H1 (cell line): ENCODE measurements at regions not wholly inside any gene's neighbourhood (a gene's known extent, or its start where the extent isn't known, plus 50 kb on each side); places are given as distances from the start of the nearest gene placed in this dataset.

Experiments used
- CTCF ChIA-PET: fragments of 300-600 bp; sonication (Branson Sonifier 250); formaldehyde crosslinking; loops from one replicate; lab custom pipeline; 2021; ENCODE audit not compliant: partially characterized antibody; lab: Charles Lee
- POLR2A ChIA-PET: fragments of 300-600 bp; sonication (Branson Sonifier 250); formaldehyde crosslinking; loops from one replicate; lab custom pipeline; 2021; ENCODE audit warnings: inconsistent platforms; ENCODE audit not compliant: partially characterized antibody; lab: Charles Lee
- DNase-seq, 2 experiments: peaks; one replicate each; pipeline versions ENCODE4 v3.0.0 to v3.0.0-alpha.2; 2010 to 2022; ENCODE audit warnings: low spot score in 2 of 2, low read depth in 1 of 2, mixed read lengths in 1 of 2
- FAIRE-seq: peaks from 2 replicates; lab custom pipeline; 2011; peaks lifted over from hg19 to GRCh38; lab: Jason Lieb, UNC
- H2AFZ ChIP-seq: 2 replicates; pipeline ENCODE4 v1.8.1; 2012; ENCODE audit warnings: low read length, inconsistent platforms
- H2AK5ac ChIP-seq: 2 replicates; pipeline ENCODE4 v1.6.1; 2013; ENCODE audit warnings: low read depth, low read length
- H2BK120ac ChIP-seq: replicated peaks from 2 replicates; pipeline ENCODE3; 2013; ENCODE audit warnings: low read depth, low read length, inconsistent platforms
- H2BK12ac ChIP-seq: 2 replicates; pipeline ENCODE4 v1.6.1; 2013; ENCODE audit warnings: low read depth, low read length
- H2BK15ac ChIP-seq: 2 replicates; pipeline ENCODE4 v1.6.1; 2013; ENCODE audit warnings: low read length
- H2BK20ac ChIP-seq: 2 replicates; pipeline ENCODE4 v1.6.1; 2013; ENCODE audit warnings: low read length
- H2BK5ac ChIP-seq: 2 replicates; pipeline ENCODE4 v1.6.1; 2013; ENCODE audit warnings: low read depth, low read length
- H3K14ac ChIP-seq: 2 replicates; pipeline ENCODE4 v1.6.1; 2013; ENCODE audit warnings: inconsistent platforms; ENCODE audit not compliant: insufficient read length
- H3K18ac ChIP-seq: 2 replicates; pipeline ENCODE4 v1.6.1; 2013; ENCODE audit warnings: low read length; ENCODE audit errors: extremely low read depth
- H3K23ac ChIP-seq: 2 replicates; pipeline ENCODE4 v1.6.1; 2013; ENCODE audit warnings: inconsistent platforms; ENCODE audit not compliant: insufficient read length
- H3K23me2 ChIP-seq: 2 replicates; pipeline ENCODE4 v1.6.1; 2013; ENCODE audit warnings: low read depth, low read length
- H3K27ac ChIP-seq: 2 replicates; pipeline ENCODE4 v1.6.1; 2011; ENCODE audit warnings: low read depth, low read length, inconsistent platforms
- H3K27me3 ChIP-seq, 4 experiments: replicated peaks in 1 of 4; 1 replicate in 1 of 4; 2 replicates in 3 of 4; pipeline versions ENCODE4 v1.6.1 to v1.8.1; 2011 to 2013; ENCODE audit warnings: low read length in 3 of 4, mild to moderate bottlenecking in 3 of 4, inconsistent platforms in 2 of 4, mixed read lengths in 2 of 4, moderate library complexity in 1 of 4; ENCODE audit not compliant: control insufficient read depth in 3 of 4, insufficient read depth in 3 of 4; ENCODE audit errors: extremely low read depth in 1 of 4
- H3K36me3 ChIP-seq, 4 experiments: 2 replicates each; pipeline versions ENCODE4 v1.6.1 to v1.8.1; 2011 to 2013; ENCODE audit warnings: mild to moderate bottlenecking in 4 of 4, low read length in 3 of 4, moderate library complexity in 2 of 4, control low read depth in 1 of 4, inconsistent platforms in 1 of 4; ENCODE audit not compliant: insufficient read depth in 4 of 4, control insufficient read depth in 2 of 4
- H3K4ac ChIP-seq: replicated peaks from 2 replicates; pipeline ENCODE3; 2013; ENCODE audit warnings: low read length, low read depth, mixed read lengths, inconsistent platforms; ENCODE audit not compliant: insufficient read length
- H3K4me1 ChIP-seq, 4 experiments: replicated peaks in 1 of 4; 1 replicate in 1 of 4; 2 replicates in 3 of 4; pipeline versions ENCODE4 v1.6.1 to v1.8.1; 2011 to 2013; ENCODE audit warnings: low read length in 3 of 4, inconsistent platforms in 2 of 4, mixed read lengths in 1 of 4; ENCODE audit not compliant: insufficient read depth in 4 of 4, control insufficient read depth in 3 of 4
- H3K4me2 ChIP-seq, 2 experiments: 2 replicates each; pipeline versions ENCODE4 v1.6.1 to v1.8.1; 2011 to 2013; ENCODE audit warnings: low read depth in 2 of 2, low read length in 2 of 2, control low read depth in 1 of 2, inconsistent platforms in 1 of 2, mild to moderate bottlenecking in 1 of 2; ENCODE audit not compliant: insufficient read depth in 1 of 2
- H3K4me3 ChIP-seq, 4 experiments: fragments of 200-600, 300-600 bp in 1 of 4; sonication (generic), shearing (Covaris generic), sonication (Bioruptor Twin) in 1 of 4; 2 replicates each; pipeline versions ENCODE4 v1.5.1 to v1.8.1; 2011 to 2016; ENCODE audit warnings: low read length in 4 of 4, low read depth in 3 of 4, control low read depth in 2 of 4, inconsistent platforms in 2 of 4, mild to moderate bottlenecking in 2 of 4, mixed read lengths in 1 of 4, moderate library complexity in 1 of 4; ENCODE audit not compliant: insufficient read depth in 2 of 4; ENCODE audit errors: extremely low read depth in 1 of 4
- H3K56ac ChIP-seq: replicated peaks from 2 replicates; pipeline ENCODE3; 2013; ENCODE audit warnings: low read depth, mild to moderate bottlenecking, mixed read lengths, low read length, inconsistent platforms; ENCODE audit not compliant: insufficient read length
- H3K79me1 ChIP-seq: 2 replicates; pipeline ENCODE4 v1.6.1; 2013; ENCODE audit warnings: low read depth, low read length, control low read depth
- H3K79me2 ChIP-seq, 2 experiments: 2 replicates each; pipeline versions ENCODE4 v1.6.1 to v1.8.1; 2012 to 2013; ENCODE audit warnings: low read length in 2 of 2, mild to moderate bottlenecking in 2 of 2, inconsistent platforms in 1 of 2; ENCODE audit not compliant: insufficient read depth in 2 of 2, control insufficient read depth in 1 of 2
- H3K9ac ChIP-seq, 4 experiments: replicated peaks in 1 of 4; 1 replicate in 1 of 4; 2 replicates in 3 of 4; pipeline versions ENCODE4 v1.6.1 to v1.8.1; 2011 to 2013; ENCODE audit warnings: low read depth in 3 of 4, low read length in 3 of 4, control low read depth in 2 of 4, mild to moderate bottlenecking in 2 of 4, moderate library complexity in 2 of 4, inconsistent platforms in 1 of 4; ENCODE audit errors: extremely low read depth in 1 of 4
- H3K9me3 ChIP-seq, 2 experiments: 2 replicates each; pipeline versions ENCODE4 v1.6.1 to v1.8.1; 2012 to 2013; ENCODE audit warnings: mild to moderate bottlenecking in 2 of 2, moderate library complexity in 2 of 2, control low read depth in 1 of 2, inconsistent platforms in 1 of 2, low read depth in 1 of 2, low read length in 1 of 2, mixed read lengths in 1 of 2; ENCODE audit not compliant: insufficient read depth in 2 of 2
- H4K20me1 ChIP-seq, 2 experiments: replicated peaks in 1 of 2; 2 replicates each; pipeline versions ENCODE3 to v1.8.1; 2011 to 2013; ENCODE audit warnings: inconsistent platforms in 2 of 2, low read length in 2 of 2, mild to moderate bottlenecking in 1 of 2; ENCODE audit not compliant: insufficient read depth in 2 of 2, control insufficient read depth in 1 of 2
- H4K5ac ChIP-seq: 2 replicates; pipeline ENCODE4 v1.6.1; 2013; ENCODE audit warnings: low read length, low read depth, mixed read lengths, inconsistent platforms; ENCODE audit not compliant: insufficient read length
- H4K8ac ChIP-seq: 2 replicates; pipeline ENCODE4 v1.8.0; 2013; ENCODE audit warnings: mild to moderate bottlenecking, moderate library complexity, low read length, inconsistent platforms; ENCODE audit not compliant: insufficient read depth; ENCODE audit errors: extremely low read depth
- H4K91ac ChIP-seq: replicated peaks from 2 replicates; pipeline ENCODE3; 2013; ENCODE audit warnings: low read length, mixed read lengths, inconsistent platforms; ENCODE audit not compliant: insufficient read length
- POU5F1 ChIP-seq: IDR thresholded peaks from 2 replicates; pipeline ENCODE4 v1.6.1; 2011; ENCODE audit warnings: low read depth, mild to moderate bottlenecking, low read length, moderate library complexity
- WGBS, 2 experiments: shearing (Covaris generic) in 1 of 2; methylation state at CpG; one replicate each; pipeline versions ENCODE4 v1.1.6 to v1.1.7; 2013 to 2015; ENCODE audit warnings: low lambda C conversion rate in 2 of 2, mixed read lengths in 2 of 2, inconsistent platforms in 1 of 2, low coverage in 1 of 2, missing lambda C conversion rate in 1 of 2; ENCODE audit not compliant: insufficient replicate concordance in 2 of 2, insufficient coverage in 1 of 2, insufficient read length in 1 of 2; ENCODE audit errors: extremely low coverage in 1 of 2, missing lambda C conversion rate in 1 of 2; 5-methylcytosine and 5-hydroxymethylcytosine counted together

DNA sequence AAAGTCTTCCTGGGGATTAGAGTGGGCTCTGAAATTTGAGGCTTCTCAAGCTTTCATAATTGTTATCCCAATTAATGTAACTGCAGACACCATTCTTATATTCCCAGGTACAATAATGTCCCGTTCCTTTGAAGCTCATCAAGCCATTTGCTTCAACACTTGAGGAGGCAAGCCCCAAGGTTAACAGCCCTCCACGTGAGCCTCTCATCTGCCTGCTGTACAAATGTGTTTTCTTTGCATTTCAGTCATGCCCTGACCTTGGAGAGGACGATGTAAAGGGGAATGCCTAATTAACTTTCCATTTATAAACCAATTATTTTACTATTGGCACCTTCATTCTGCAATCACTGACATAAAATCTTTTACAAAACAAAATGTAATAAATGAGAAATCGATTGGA lies 106.3 kb downstream of the SETD4 start:
- Histone ChIP-seq H3K9me3 (no peaks in the 10 kb centered on the region), H3K23me2 (no peaks in the 10 kb centered on the region), H3K56ac (no peak overlapping the region), H4K8ac (no peak overlapping the region), H3K18ac (no peak overlapping the region), H3K23ac (no peak overlapping the region), H3K27me3 (no peaks in the 10 kb centered on the region), H3K36me3 (no peaks in the 10 kb centered on the region), H3K4ac (no peak overlapping the region), H3K79me2 (no peaks in the 10 kb centered on the region), H3K4me2 (no peak overlapping the region), H2AK5ac (no peak overlapping the region), H2AFZ (no peak overlapping the region), H2BK120ac (no peak overlapping the region), H3K9ac (no peak overlapping the region), H3K79me1 (no peaks in the 10 kb centered on the region), H2BK5ac (no peak overlapping the region), H4K91ac (no peak overlapping the region), H2BK12ac (no peak overlapping the region), H4K20me1 (no peaks in the 10 kb centered on the region), H2BK15ac (no peak overlapping the region), H4K5ac (no peak overlapping the region), H3K14ac (no peak overlapping the region), H3K4me3 (no peak overlapping the region), H3K4me1 (no peaks in the 10 kb centered on the region), H2BK20ac (no peak overlapping the region), H3K27ac (no peak overlapping the region)
- POLR2A ChIA-PET = no interaction called here
- no peak for DNase-seq
- 84% methylated on average over 4 of the region's 4 CpGs; no CpG with 5 or more reads in 1 of the 2 experiments for WGBS, 2 experiments
- CTCF ChIA-PET = no interaction called here
- FAIRE-seq = no peak
- no peak for TF ChIP-seq POU5F1
